OCI-LY1 (cell line): ENCODE measurements at regions not wholly inside any gene's neighbourhood (a gene's known extent, or its start where the extent isn't known, plus 50 kb on each side); places are given as distances from the start of the nearest gene placed in this dataset.

ENCODE experiments used
- EZH2 ChIP-seq: fragments of 200-600 bp; sonication (generic), shearing (Covaris generic); IDR thresholded peaks from 2 replicates; pipeline ENCODE4 v1.8.0; 2017; ENCODE audit warnings: borderline replicate concordance, mixed run types, mild to moderate bottlenecking, antibody characterized with exemption, low read length, moderate library complexity, mixed read lengths
- TF ChIP-seq, protein P1 (sequence below): fragments of 200-600 bp; sonication (generic), shearing (Covaris generic); IDR thresholded peaks from 2 replicates; pipeline ENCODE4 v1.5.1; 2017; ENCODE audit warnings: mild to moderate bottlenecking, antibody characterized with exemption, low read length, moderate library complexity, mixed read lengths

DNA sequence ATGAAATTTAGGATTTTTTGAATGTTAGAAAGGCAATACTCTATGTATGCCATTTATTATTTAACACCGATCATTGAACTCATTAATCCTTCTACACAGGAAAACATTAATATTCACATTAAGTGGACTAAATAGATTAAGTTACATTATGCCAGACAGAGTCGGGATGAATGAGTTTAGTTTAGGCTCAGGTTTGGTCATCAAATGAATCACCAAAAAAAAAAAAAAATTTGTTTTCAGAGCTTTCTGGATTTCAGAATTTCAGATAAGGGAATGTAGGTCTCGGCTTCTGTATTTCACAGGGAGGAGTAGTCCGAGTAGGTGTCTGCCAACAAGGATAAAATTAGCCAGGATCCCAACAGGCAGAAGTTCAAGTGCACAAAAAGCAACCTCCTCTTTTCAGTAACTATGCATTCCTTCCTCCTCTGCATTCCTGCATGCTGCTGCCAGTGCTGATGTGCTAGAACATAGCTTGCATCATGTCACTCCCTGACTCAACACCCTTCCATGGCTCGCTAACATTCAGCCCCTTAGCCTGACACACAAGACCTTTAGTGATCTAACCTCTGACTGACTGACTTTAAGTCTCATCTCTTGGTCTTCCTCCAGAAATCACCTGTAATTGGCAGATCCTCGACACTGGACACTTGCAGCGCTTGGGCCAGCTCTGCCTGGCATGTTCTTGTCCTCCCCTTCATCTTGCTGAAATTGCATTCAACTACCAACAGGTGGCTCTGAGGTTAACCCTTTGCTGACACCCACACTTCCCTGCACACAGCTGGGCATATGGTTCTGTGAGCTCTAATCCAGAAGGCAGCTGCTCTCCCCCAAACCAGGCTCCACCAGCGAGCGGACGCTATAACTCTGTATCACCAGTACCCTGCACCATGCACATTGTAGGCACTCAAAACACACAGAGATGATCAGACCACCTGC lies 145.4 kb upstream of the PROK2 start:
- TF ChIP-seq, protein P1, sequence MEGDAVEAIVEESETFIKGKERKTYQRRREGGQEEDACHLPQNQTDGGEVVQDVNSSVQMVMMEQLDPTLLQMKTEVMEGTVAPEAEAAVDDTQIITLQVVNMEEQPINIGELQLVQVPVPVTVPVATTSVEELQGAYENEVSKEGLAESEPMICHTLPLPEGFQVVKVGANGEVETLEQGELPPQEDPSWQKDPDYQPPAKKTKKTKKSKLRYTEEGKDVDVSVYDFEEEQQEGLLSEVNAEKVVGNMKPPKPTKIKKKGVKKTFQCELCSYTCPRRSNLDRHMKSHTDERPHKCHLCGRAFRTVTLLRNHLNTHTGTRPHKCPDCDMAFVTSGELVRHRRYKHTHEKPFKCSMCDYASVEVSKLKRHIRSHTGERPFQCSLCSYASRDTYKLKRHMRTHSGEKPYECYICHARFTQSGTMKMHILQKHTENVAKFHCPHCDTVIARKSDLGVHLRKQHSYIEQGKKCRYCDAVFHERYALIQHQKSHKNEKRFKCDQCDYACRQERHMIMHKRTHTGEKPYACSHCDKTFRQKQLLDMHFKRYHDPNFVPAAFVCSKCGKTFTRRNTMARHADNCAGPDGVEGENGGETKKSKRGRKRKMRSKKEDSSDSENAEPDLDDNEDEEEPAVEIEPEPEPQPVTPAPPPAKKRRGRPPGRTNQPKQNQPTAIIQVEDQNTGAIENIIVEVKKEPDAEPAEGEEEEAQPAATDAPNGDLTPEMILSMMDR, result peak; percentile 49
- TF ChIP-seq EZH2, result no peak
